ENCODE measurements at regions not wholly inside any gene's neighbourhood (a gene's known extent, or its start where the extent isn't known, plus 50 kb on each side); places are given as distances from the start of the nearest gene placed in this dataset.

DNA sequence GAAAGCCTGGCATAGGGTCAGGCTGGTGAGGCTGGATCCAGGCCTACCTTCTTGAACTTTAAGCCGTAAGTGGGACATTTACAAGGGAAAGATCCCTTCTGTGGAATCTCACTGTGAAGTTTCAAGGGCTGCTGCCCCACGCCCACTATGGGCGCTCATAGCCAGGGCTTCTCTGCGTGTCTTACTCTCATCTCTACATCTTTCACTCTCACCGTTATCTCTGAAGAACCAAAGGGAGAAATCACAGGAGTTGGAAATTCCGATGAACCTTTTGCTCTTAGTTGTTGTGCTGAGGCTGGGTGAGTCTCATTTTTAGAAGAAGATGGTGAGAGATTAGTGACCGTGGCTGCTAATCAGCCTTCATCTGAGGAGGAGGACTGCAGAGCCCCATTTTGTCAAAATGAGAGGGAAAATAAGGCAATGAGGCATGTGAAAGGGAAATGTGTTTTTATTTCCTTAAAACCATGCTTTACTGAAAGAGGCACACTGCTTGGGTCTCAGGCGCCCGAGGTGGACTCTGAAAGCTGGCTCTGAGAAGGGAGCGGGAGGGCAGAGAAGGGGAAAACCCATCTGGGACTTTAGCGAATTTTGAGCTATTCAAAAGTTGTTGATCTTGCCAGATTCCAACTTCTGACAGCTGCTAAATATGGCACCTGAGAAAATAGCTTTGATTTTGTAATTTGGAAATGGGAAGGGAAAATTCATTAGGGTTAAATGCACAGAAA, 301.5 kb downstream of the CLIC5 start:
- no peak for DNase-seq (ENCODE audit: low read depth in 2 of 3, low spot score in 2 of 3)
